Suprapubic skin (tissue), 3 donors: ENCODE measurements at regions not wholly inside any gene's neighbourhood (a gene's known extent, or its start where the extent isn't known, plus 50 kb on each side); places are given as distances from the start of the nearest gene placed in this dataset.

Experiments used
- POLR2A ChIP-seq, 2 donors: fragments of 450-650 bp; IDR thresholded peaks; one replicate each; pipeline ENCODE4 v1.6.1; 2017; ENCODE audit warnings: antibody characterized with exemption in 2 of 2, mild to moderate bottlenecking in 2 of 2, moderate library complexity in 2 of 2
- TF ChIP-seq, protein P1 (sequence below), 2 donors: fragments of 200-600 bp in 1 of 2; fragments of 450-650 bp in 1 of 2; sonication (generic) in 1 of 2; IDR thresholded peaks; one replicate each; pipeline ENCODE4 v1.5.1; 2016 to 2019; ENCODE audit warnings: antibody characterized with exemption in 2 of 2, mild to moderate bottlenecking in 1 of 2, moderate library complexity in 1 of 2

DNA sequence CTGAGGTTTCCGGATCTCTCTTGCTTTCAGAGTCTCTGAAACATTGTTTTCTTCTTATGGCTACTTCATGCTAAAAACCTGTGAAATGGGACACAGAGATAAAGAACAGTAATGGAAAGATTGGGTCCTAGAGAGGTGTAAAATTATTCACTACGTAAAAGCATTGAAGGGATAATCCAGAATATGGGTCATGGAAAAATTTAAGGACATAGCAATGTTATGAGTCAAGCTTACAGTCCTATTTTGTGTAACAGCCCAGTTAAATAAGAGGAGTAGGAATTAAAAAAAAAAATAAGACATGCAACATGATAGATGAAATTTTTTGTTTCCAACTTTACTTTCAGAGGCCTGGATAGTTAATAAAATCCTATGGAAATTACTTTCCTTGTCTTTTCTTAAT, 61.9 kb upstream of the ELL2 start:
- TF ChIP-seq, protein P1, sequence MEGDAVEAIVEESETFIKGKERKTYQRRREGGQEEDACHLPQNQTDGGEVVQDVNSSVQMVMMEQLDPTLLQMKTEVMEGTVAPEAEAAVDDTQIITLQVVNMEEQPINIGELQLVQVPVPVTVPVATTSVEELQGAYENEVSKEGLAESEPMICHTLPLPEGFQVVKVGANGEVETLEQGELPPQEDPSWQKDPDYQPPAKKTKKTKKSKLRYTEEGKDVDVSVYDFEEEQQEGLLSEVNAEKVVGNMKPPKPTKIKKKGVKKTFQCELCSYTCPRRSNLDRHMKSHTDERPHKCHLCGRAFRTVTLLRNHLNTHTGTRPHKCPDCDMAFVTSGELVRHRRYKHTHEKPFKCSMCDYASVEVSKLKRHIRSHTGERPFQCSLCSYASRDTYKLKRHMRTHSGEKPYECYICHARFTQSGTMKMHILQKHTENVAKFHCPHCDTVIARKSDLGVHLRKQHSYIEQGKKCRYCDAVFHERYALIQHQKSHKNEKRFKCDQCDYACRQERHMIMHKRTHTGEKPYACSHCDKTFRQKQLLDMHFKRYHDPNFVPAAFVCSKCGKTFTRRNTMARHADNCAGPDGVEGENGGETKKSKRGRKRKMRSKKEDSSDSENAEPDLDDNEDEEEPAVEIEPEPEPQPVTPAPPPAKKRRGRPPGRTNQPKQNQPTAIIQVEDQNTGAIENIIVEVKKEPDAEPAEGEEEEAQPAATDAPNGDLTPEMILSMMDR (IDR thresholded peaks at IDR 0.05): no peak
- TF ChIP-seq POLR2A (IDR thresholded peaks at IDR 0.05): no peak
